Tongue (tissue), 1 donor: ENCODE measurements at regions not wholly inside any gene's neighbourhood (a gene's known extent, or its start where the extent isn't known, plus 50 kb on each side); places are given as distances from the start of the nearest gene placed in this dataset.

Experiments
- DNase-seq: peaks from one replicate; pipeline ENCODE4 v3.0.0-alpha.2; 2015

- no peak for DNase-seq
Measured at GRCh38 chr2:221818616-221819320, 246.7 kb upstream of the EPHA4 start.

- no peak for DNase-seq
Measured at GRCh38 chr2:221817878-221818277, 245.8 kb upstream of the EPHA4 start.

- DNase-seq = no peak
Measured at GRCh38 chr2:221817052-221817451, 244.9 kb upstream of the EPHA4 start.

GRCh38 chr2:221816566-221816965 is 244.5 kb upstream of the EPHA4 start:
- DNase-seq = no peak

GRCh38 chr2:221810650-221811049 is 238.5 kb upstream of the EPHA4 start:
- DNase-seq = no peak

- DNase-seq = peak; percentile 11
Measured at GRCh38 chr2:221810245-221810644, 238.1 kb upstream of the EPHA4 start.

- DNase-seq = no peak
Measured at GRCh38 chr2:221808488-221808887, 236.4 kb upstream of the EPHA4 start.

- no peak for DNase-seq
Measured at GRCh38 chr2:221807706-221808105, 235.6 kb upstream of the EPHA4 start.

- no peak for DNase-seq
Measured at GRCh38 chr2:221802089-221802488, 230.0 kb upstream of the EPHA4 start.

GRCh38 chr2:221792971-221793521 is 220.9 kb upstream of the EPHA4 start:
- DNase-seq = no peak

- no peak for DNase-seq
Measured at GRCh38 chr2:221791844-221792243, 219.7 kb upstream of the EPHA4 start.

GRCh38 chr2:221787561-221787960 is 215.5 kb upstream of the EPHA4 start:
- DNase-seq = no peak

GRCh38 chr2:221786297-221786926 is 214.3 kb upstream of the EPHA4 start:
- DNase-seq = no peak

- no peak for DNase-seq
Measured at GRCh38 chr2:221780281-221780688, 208.2 kb upstream of the EPHA4 start.

GRCh38 chr2:221779614-221780067 is 207.5 kb upstream of the EPHA4 start:
- no peak for DNase-seq

GRCh38 chr2:221778025-221778424 is 205.9 kb upstream of the EPHA4 start:
- DNase-seq = no peak

- DNase-seq = no peak
Measured at GRCh38 chr2:221777119-221777518, 205.0 kb upstream of the EPHA4 start.

GRCh38 chr2:221775096-221775495 is 203.0 kb upstream of the EPHA4 start:
- DNase-seq = no peak

- no peak for DNase-seq
Measured at GRCh38 chr2:221774136-221774535, 202.0 kb upstream of the EPHA4 start.

GRCh38 chr2:221771297-221771696 is 199.2 kb upstream of the EPHA4 start:
- DNase-seq = no peak

- DNase-seq = peak; percentile 2
Measured at GRCh38 chr2:221767106-221768012, 195.3 kb upstream of the EPHA4 start.

GRCh38 chr2:221762496-221762895 is 190.4 kb upstream of the EPHA4 start:
- no peak for DNase-seq

- DNase-seq = no peak
Measured at GRCh38 chr2:221761260-221761659, 189.2 kb upstream of the EPHA4 start.
